Upper lobe of left lung (tissue), 6 donors: ENCODE measurements at regions not wholly inside any gene's neighbourhood (a gene's known extent, or its start where the extent isn't known, plus 50 kb on each side); places are given as distances from the start of the nearest gene placed in this dataset.

Experiments used
- ATAC-seq, 2 donors: fragments of 200-7000 bp; cut with Tn5 transposase; one replicate each; pipeline ENCODE4 v1.9.1; 2022; ENCODE audit warnings: mild to moderate bottlenecking in 2 of 2, moderate library complexity in 2 of 2; ENCODE audit not compliant: low FRiP score in 2 of 2
- DNase-seq, 2 donors: peaks; one replicate each; pipeline ENCODE4 v3.0.0-alpha.2; 2019 to 2020
- H3K27ac ChIP-seq, 4 donors: fragments of 200-600 bp; sonication (generic); one replicate each; pipeline ENCODE4 v1.5.1; 2016 to 2019
- H3K27me3 ChIP-seq, 4 donors: fragments of 200-600 bp; sonication (generic); one replicate each; pipeline ENCODE4 v1.5.1; 2017 to 2019
- H3K36me3 ChIP-seq, 4 donors: fragments of 200-600 bp; sonication (generic); one replicate each; pipeline ENCODE4 v1.5.1; 2016 to 2019
- H3K4me1 ChIP-seq, 4 donors: fragments of 200-600 bp; sonication (generic); one replicate each; pipeline ENCODE4 v1.5.1; 2018 to 2019
- H3K4me3 ChIP-seq, 4 donors: fragments of 200-600 bp; sonication (generic); one replicate each; pipeline ENCODE4 v1.5.1; 2017 to 2019; ENCODE audit warnings: mild to moderate bottlenecking in 2 of 4, moderate library complexity in 1 of 4
- H3K9me3 ChIP-seq, 4 donors: fragments of 200-600 bp; sonication (generic); one replicate each; pipeline ENCODE4 v1.5.1; 2018 to 2019
- CTCF ChIP-seq, 6 experiments: fragments of 450-650 bp in 4 of 6; fragments of 200-600 bp in 2 of 6; sonication (generic) in 2 of 6; IDR thresholded peaks; one replicate each; pipeline ENCODE4 v1.5.1; 2016 to 2019; ENCODE audit warnings: antibody characterized with exemption in 6 of 6
- EP300 ChIP-seq, 4 donors: sonication (generic); formaldehyde crosslinking; IDR thresholded peaks; one replicate each; pipeline ENCODE4 v1.5.1; 2017; ENCODE audit warnings: antibody characterized with exemption in 4 of 4, control low read depth in 2 of 4
- POLR2A ChIP-seq, 4 donors: fragments of 450-650 bp; IDR thresholded peaks; one replicate each; pipeline ENCODE4 v1.5.1; 2016 to 2017; ENCODE audit warnings: antibody characterized with exemption in 4 of 4, mild to moderate bottlenecking in 2 of 4
- POLR2AphosphoS5 ChIP-seq, 2 donors: sonication (generic); formaldehyde crosslinking; IDR thresholded peaks; one replicate each; pipeline ENCODE4 v1.5.1; 2017; ENCODE audit warnings: antibody characterized with exemption in 2 of 2
- WGBS, 2 donors: methylation state at CpG; one replicate each; pipeline ENCODE4 v1.1.5; 2017 to 2018; 5-methylcytosine and 5-hydroxymethylcytosine counted together
- donor health status: DM: no; HTN: no; CAD: no; lungs with moderate emphysema.
- donor health status: DM: no; HTN: yes; CAD: no; lungs with severe emphysema.

GRCh38 chr1:201647094-201647493 lies 108.2 kb downstream of the NAV1 start:
- no peak overlapping the region for H3K27ac ChIP-seq
- DNase-seq (no peak), ATAC-seq (no peak)
- TF ChIP-seq POLR2A (IDR thresholded peaks at IDR 0.05) (no peak), EP300 (IDR thresholded peaks at IDR 0.05) (no peak), POLR2AphosphoS5 (IDR thresholded peaks at IDR 0.05) (no peak), CTCF (IDR thresholded peaks at IDR 0.05) (no peak)
- H3K27me3 ChIP-seq = peaks cover 0 to 4% (median 1%) of the 10 kb centered on the region in 4 donors
- peaks cover 22 to 34% (median 33%) of the 10 kb centered on the region in 4 donors for H3K4me1 ChIP-seq
- H3K36me3 ChIP-seq = peaks cover 0 to 6% (median 0%) of the 10 kb centered on the region in 4 donors
- H3K9me3 ChIP-seq = no peaks in the 10 kb centered on the region
- H3K4me3 ChIP-seq = no peak overlapping the region

- WGBS, 2 donors = 50 to 56% methylated on average over 17 of the region's 17 CpGs
- Histone ChIP-seq H3K36me3 (peaks cover 0 to 9% (median 0%) of the 10 kb centered on the region in 4 donors), H3K27ac (no peak overlapping the region), H3K4me3 (peak overlapping the region in 3 of 4 donors; percentile 46 to 62 (median 47)), H3K27me3 (peaks cover 0 to 4% (median 1%) of the 10 kb centered on the region in 4 donors), H3K4me1 (peaks cover 22 to 34% (median 33%) of the 10 kb centered on the region in 4 donors), H3K9me3 (no peaks in the 10 kb centered on the region)
- TF ChIP-seq CTCF (IDR thresholded peaks at IDR 0.05) (no peak), POLR2A (IDR thresholded peaks at IDR 0.05) (no peak), POLR2AphosphoS5 (IDR thresholded peaks at IDR 0.05) (no peak), EP300 (IDR thresholded peaks at IDR 0.05) (no peak)
- ATAC-seq = no peak
- no peak for DNase-seq
These were observed 108.8 kb downstream of the NAV1 start for GRCh38 chr1:201647722-201648065.

- no peaks in the 10 kb centered on the region for H3K9me3 ChIP-seq
- DNase-seq = peak; percentile 36 to 90
- peak overlapping the region; percentile 37 to 62 (median 46) for H3K4me3 ChIP-seq
- peak in 1 of 2 donors; percentile 54 for ATAC-seq
- no peak for TF ChIP-seq POLR2A (IDR thresholded peaks at IDR 0.05)
- TF ChIP-seq POLR2AphosphoS5 (IDR thresholded peaks at IDR 0.05) = no peak
- TF ChIP-seq CTCF (IDR thresholded peaks at IDR 0.05) = peak in 1 of 6 experiments; percentile 8
- TF ChIP-seq EP300 (IDR thresholded peaks at IDR 0.05) = no peak
- peaks cover 22 to 34% (median 33%) of the 10 kb centered on the region in 4 donors for H3K4me1 ChIP-seq
- no peak overlapping the region for H3K27ac ChIP-seq
- peaks cover 0 to 9% (median 0%) of the 10 kb centered on the region in 4 donors for H3K36me3 ChIP-seq
- peaks cover 0 to 4% (median 1%) of the 10 kb centered on the region in 4 donors for H3K27me3 ChIP-seq
- WGBS, 2 donors = 1 to 3% methylated on average over 33 to 47 of the region's 81 CpGs
These were observed 109.4 kb downstream of the NAV1 start for GRCh38 chr1:201648066-201648906.

GRCh38 chr1:201648907-201649721 lies 110.2 kb downstream of the NAV1 start:
- H3K27ac ChIP-seq = no peak overlapping the region
- 60 to 69% methylated on average over 1 to 48 of the region's 52 CpGs for WGBS, 2 donors
- H3K36me3 ChIP-seq = peaks cover 0 to 9% (median 0%) of the 10 kb centered on the region in 4 donors
- no peaks in the 10 kb centered on the region for H3K9me3 ChIP-seq
- no peak for TF ChIP-seq POLR2A (IDR thresholded peaks at IDR 0.05)
- no peak for TF ChIP-seq EP300 (IDR thresholded peaks at IDR 0.05)
- no peak for TF ChIP-seq CTCF (IDR thresholded peaks at IDR 0.05)
- no peak for TF ChIP-seq POLR2AphosphoS5 (IDR thresholded peaks at IDR 0.05)
- peak in 1 of 2 donors; percentile 83 for DNase-seq
- peak in 1 of 2 donors; percentile 6 for ATAC-seq
- H3K4me1 ChIP-seq = peaks cover 22 to 34% (median 33%) of the 10 kb centered on the region in 4 donors
- H3K4me3 ChIP-seq = peak overlapping the region in 3 of 4 donors; percentile 46 to 62 (median 47)
- H3K27me3 ChIP-seq = peaks cover 0 to 4% (median 1%) of the 10 kb centered on the region in 4 donors
